ENCODE measurements at regions not wholly inside any gene's neighbourhood (a gene's known extent, or its start where the extent isn't known, plus 50 kb on each side); places are given as distances from the start of the nearest gene placed in this dataset.

DNA sequence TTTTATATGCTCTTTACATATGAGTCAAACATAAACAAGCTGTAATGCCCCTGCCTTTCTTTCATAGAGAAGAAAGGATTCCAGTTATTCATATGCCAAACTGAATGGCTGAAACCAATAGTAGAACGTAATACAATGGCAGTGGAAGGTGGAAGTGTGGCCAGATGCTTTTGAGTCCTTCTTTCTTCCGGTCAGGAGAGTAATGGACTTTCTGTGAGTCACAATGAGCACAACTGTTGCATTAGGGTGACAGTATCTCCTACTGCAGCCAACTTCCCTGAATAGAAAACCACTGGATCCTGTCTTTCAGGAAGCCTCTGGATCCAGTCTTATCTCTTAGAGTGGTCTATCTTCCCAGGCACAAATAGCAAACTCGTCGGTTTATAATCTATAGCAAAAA, 855.2 kb downstream of the MAT2B start:
- H3K4me3 ChIP-seq (ENCODE audit: low read depth, low read length): no peak overlapping the region
- TF ChIP-seq MYC (IDR thresholded peaks at IDR 0.05; ENCODE audit: low read depth, low read length): no peak
- TF ChIP-seq, protein P1, sequence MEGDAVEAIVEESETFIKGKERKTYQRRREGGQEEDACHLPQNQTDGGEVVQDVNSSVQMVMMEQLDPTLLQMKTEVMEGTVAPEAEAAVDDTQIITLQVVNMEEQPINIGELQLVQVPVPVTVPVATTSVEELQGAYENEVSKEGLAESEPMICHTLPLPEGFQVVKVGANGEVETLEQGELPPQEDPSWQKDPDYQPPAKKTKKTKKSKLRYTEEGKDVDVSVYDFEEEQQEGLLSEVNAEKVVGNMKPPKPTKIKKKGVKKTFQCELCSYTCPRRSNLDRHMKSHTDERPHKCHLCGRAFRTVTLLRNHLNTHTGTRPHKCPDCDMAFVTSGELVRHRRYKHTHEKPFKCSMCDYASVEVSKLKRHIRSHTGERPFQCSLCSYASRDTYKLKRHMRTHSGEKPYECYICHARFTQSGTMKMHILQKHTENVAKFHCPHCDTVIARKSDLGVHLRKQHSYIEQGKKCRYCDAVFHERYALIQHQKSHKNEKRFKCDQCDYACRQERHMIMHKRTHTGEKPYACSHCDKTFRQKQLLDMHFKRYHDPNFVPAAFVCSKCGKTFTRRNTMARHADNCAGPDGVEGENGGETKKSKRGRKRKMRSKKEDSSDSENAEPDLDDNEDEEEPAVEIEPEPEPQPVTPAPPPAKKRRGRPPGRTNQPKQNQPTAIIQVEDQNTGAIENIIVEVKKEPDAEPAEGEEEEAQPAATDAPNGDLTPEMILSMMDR (IDR thresholded peaks at IDR 0.05; ENCODE audit: low read depth, low read length): no peak
- TF ChIP-seq, protein P2, sequence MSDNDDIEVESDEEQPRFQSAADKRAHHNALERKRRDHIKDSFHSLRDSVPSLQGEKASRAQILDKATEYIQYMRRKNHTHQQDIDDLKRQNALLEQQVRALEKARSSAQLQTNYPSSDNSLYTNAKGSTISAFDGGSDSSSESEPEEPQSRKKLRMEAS (IDR thresholded peaks at IDR 0.05; ENCODE audit: low read depth, low read length): no peak
- TF ChIP-seq POLR2A (IDR thresholded peaks at IDR 0.05; ENCODE audit: extremely low read depth, insufficient read length): no peak
- no peak for DNase-seq (ENCODE audit: low read depth)

DNA sequence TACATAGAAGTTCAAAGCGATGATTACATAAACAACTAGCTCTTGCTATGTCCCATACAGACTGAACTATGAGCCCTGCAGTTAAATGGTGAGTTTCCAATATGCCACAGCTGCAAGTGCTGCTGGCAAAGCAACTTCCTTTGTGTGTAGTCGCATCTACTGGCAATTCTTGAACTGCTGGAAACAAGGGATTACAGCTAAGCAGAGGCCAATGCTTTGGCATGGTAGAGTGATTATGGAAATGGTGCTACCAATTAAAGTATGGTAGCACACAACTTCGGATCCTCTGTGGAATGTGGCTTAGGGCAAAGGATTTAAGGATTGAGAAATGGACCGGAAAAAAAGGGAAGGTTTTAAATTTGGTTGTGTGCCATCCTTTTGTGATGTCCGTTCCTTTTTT, 856.6 kb downstream of the MAT2B start:
- H3K4me3 ChIP-seq (ENCODE audit: low read depth, low read length): no peak overlapping the region
- TF ChIP-seq, protein P2 (IDR thresholded peaks at IDR 0.05; ENCODE audit: low read depth, low read length): no peak
- TF ChIP-seq MYC (IDR thresholded peaks at IDR 0.05; ENCODE audit: low read depth, low read length): no peak
- TF ChIP-seq POLR2A (IDR thresholded peaks at IDR 0.05; ENCODE audit: extremely low read depth, insufficient read length): no peak
- TF ChIP-seq, protein P1 (IDR thresholded peaks at IDR 0.05; ENCODE audit: low read depth, low read length): no peak
- DNase-seq (ENCODE audit: low read depth): no peak

DNA sequence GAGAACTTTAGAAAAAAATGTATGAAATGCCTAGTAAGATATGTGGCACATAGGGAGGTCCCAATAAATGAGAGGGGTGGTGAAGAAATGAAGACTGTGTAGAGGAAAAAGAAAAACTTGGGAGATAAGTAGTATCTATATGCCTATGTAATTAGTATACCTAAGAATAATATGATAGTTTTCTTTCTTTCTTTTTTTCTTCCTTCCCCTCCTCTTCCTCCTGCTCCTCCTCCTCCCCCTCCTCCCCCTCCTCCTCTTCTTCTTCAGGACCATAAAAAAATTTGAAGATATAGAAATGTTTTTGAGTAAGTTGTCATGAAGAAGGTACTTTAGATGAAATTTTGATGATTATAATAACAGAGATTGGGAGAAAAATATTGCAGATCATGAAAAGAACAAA, 857.4 kb downstream of the MAT2B start:
- no peak for DNase-seq (ENCODE audit: low read depth)
- TF ChIP-seq MYC (IDR thresholded peaks at IDR 0.05; ENCODE audit: low read depth, low read length) (no peak), POLR2A (IDR thresholded peaks at IDR 0.05; ENCODE audit: extremely low read depth, insufficient read length) (no peak)
- TF ChIP-seq, protein P1 (IDR thresholded peaks at IDR 0.05; ENCODE audit: low read depth, low read length): no peak
- TF ChIP-seq, protein P2 (IDR thresholded peaks at IDR 0.05; ENCODE audit: low read depth, low read length): no peak
- no peak overlapping the region for H3K4me3 ChIP-seq (ENCODE audit: low read depth, low read length)

DNA sequence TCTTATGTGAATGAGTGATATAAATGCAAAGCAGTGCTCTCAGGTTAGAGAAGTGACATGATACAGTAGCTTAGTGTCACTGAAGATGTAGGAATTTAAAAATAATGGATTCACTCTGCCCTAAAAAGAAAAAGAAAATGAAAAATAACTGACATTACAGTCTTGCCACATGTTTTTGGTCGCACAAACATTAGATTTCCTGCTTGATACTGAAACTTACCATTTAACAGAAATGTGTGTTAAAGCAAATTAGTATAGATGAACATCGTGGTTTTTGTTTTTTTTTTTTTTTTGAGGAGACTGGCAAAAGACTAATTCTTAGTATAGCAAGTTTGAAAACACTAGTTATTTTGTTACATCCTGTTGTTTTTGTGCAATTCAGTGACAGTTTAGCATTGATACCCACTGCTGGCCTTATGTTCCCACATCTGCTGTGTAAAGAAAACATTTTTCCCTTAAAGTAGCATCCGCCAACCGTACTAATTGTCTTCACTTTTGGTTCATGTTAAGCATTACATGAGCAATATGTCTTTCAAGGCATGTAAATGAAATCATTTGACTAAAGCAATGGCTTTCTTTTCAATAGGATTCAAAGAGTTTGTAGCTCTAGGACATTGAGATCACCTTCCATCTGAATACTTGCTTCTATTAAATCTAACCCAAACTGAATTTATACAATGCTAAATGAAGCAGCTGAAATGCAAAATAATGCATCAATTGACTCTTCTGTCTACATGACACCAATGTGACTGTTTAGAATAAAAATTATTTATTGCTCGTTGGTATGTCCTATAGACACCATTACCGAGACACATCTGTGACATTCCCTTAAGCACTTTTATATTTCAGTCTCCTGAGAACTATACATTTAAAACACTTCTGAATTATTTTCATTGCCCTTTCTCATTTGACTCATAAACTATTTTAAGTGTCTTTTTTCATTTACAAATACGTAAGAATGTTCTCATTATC, 859.1 kb downstream of the MAT2B start:
- DNase-seq (ENCODE audit: low read depth): no peak
- no peak overlapping the region for H3K4me3 ChIP-seq (ENCODE audit: low read depth, low read length)
- TF ChIP-seq MYC (IDR thresholded peaks at IDR 0.05; ENCODE audit: low read depth, low read length) (no peak), POLR2A (IDR thresholded peaks at IDR 0.05; ENCODE audit: extremely low read depth, insufficient read length) (no peak)
- TF ChIP-seq, protein P2 (IDR thresholded peaks at IDR 0.05; ENCODE audit: low read depth, low read length): no peak
- TF ChIP-seq, protein P1 (IDR thresholded peaks at IDR 0.05; ENCODE audit: low read depth, low read length): no peak

DNA sequence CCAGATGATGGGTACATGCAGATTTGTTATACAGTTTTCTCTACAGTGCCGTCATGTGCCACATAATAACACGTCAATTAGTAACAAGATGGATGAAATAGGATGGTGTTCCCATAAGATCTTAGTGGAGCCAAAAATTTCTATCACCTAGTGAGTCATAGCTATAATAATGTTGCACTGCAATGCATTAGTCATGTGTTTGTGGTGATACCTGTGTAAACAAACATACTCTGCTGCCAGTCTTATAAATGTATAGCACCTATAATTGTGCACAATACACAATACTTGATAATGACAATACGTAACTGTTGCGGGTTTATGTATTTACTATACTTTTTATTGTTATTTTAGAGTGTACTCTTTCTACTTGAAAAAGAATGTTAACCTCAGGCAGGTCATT, 865.4 kb downstream of the MAT2B start:
- H3K4me3 ChIP-seq (ENCODE audit: low read depth, low read length): no peak overlapping the region
- no peak for TF ChIP-seq POLR2A (IDR thresholded peaks at IDR 0.05; ENCODE audit: extremely low read depth, insufficient read length)
- TF ChIP-seq MYC (IDR thresholded peaks at IDR 0.05; ENCODE audit: low read depth, low read length): no peak
- no peak for DNase-seq (ENCODE audit: low read depth)

DNA sequence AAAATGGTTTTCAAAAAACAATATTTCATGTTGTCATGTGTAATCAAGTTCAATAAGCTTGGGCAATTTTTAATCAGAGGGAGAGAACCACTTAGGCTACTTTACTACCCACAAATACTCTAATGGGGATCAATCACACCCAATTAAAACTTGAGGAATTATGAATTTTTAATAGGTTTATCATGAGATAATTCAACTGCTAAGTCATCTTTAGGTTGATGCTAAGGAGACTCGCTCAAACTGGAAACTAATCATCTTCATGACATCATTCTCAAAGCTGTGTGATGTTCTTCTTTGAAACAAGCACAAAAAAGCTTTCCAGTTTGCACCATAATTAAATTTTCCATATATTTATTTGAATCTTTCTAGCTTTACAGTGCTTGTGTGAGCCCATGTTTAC, 867.5 kb downstream of the MAT2B start:
- DNase-seq (ENCODE audit: low read depth): no peak
- TF ChIP-seq POLR2A (IDR thresholded peaks at IDR 0.05; ENCODE audit: extremely low read depth, insufficient read length) (no peak), MYC (IDR thresholded peaks at IDR 0.05; ENCODE audit: low read depth, low read length) (no peak)
- TF ChIP-seq, protein P1 (IDR thresholded peaks at IDR 0.05; ENCODE audit: low read depth, low read length): no peak
- TF ChIP-seq, protein P2 (IDR thresholded peaks at IDR 0.05; ENCODE audit: low read depth, low read length): no peak
- H3K4me3 ChIP-seq (ENCODE audit: low read depth, low read length): no peak overlapping the region

Data from NB4 (cell line).